Erythroblast (primary cell): ENCODE measurements at regions not wholly inside any gene's neighbourhood (a gene's known extent, or its start where the extent isn't known, plus 50 kb on each side); places are given as distances from the start of the nearest gene placed in this dataset.
"Not testable (repeated sequence)": the region's sequence is repeated elsewhere in the genome, so short reads cannot be mapped to it uniquely, and the experiment has no call there.

Experiments
- DNase-seq, 2 experiments: peaks; one replicate each; lab custom pipeline; 2025; lab: John Stamatoyannopoulos, UW
- GATA1 ChIP-seq: IDR thresholded peaks from 2 replicates; pipeline ENCODE4 v1.6.1; 2011; ENCODE audit warnings: low read depth, mild to moderate bottlenecking, control low read depth, low read length, moderate library complexity
- POLR2A ChIP-seq: IDR thresholded peaks from 2 replicates; pipeline ENCODE4 v1.6.1; 2011; ENCODE audit warnings: mild to moderate bottlenecking, low read length

DNA sequence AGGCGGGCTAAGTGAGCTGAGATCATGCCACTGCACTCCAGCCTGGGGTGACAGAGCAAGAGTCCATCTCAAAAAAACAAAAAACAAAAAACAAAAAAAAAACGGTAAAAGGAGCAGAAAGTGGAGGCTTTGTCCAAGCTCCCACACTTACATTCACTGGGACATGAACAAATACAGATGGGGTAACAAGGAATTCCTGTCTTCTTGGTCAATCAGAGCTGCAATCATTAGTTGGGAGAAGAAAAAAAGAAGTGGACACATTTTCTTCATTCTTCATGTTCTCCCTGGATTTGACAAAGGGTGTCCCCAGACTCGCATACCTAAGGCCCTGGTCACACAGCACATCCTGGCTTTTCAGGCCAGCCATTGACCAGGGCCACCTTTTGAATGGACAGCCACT is 124.6 kb downstream of the SOCS6 start:
- no peak for TF ChIP-seq POLR2A

DNA sequence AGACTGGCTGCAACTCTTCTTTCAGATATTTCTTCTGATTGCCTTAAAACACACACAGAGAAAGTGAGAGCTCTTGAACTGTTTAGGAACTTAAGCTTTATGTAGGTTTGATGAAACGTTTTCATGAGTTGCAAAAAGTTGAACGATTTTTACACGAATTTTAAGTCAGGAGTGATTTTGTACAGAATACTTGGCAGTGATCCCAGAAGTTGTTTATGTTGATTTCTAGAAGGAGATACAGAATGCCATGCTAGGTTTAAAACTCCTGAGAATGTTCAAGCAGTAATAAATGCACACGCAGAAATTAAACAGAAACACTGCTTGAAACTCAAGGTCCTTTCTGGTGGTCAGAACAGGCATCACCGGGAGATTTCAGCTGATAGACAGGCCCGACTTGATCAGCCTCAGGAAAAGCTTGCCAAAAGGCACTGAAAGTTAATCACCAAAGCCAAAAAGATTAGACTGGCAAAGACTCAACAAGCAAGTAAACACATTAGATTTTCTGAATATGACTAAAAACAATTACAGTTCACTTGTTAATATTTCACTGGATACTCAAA is 123.1 kb downstream of the SOCS6 start:
- DNase-seq: no peak
- TF ChIP-seq POLR2A (no peak), GATA1 (no peak)

More for the DNA sequence above, 124.6 kb downstream of the SOCS6 start:
- DNase-seq: no peak

DNA sequence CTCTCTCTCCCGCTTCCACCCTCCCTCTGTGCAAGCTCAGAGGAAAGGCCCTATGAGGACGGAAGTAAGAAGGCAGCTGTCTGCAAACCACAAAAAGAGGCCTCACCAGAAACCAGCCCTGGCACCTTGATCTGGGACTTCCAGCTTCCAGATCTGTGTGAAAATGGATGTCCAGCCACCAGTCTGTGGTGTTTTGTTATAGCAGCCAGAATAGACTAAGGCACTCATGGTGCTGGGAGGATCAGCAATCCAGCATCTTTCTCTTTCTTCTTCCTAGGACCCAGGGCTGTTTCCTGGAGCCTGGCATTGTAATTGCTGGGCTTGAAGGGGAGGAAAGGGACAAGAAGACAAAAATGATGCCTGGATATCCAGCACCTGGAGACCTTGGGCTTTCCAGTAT is 122.5 kb downstream of the SOCS6 start:
- no peak for DNase-seq
- TF ChIP-seq GATA1: no peak
- TF ChIP-seq POLR2A: no peak

DNA sequence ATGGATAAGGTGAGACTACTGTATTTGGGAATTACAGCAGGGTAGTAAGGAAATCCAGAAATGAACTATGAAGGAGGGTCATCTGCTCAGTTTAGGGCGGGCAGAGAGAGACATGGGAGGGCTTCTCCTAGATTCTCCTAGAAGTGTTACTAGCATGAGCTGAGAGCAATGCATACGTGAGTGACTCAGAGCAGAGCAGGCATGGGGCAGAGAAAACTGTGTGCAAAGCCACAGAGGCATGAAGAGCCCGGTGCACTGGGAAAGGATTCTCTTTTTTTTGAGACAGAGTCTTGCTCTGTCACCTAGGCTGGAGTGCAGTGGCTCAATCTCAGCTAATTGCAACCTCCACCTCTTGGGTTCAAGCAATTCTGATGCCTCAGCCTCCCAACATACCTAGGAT is 116.2 kb downstream of the SOCS6 start:
- no peak for DNase-seq
- no peak for TF ChIP-seq GATA1

DNA sequence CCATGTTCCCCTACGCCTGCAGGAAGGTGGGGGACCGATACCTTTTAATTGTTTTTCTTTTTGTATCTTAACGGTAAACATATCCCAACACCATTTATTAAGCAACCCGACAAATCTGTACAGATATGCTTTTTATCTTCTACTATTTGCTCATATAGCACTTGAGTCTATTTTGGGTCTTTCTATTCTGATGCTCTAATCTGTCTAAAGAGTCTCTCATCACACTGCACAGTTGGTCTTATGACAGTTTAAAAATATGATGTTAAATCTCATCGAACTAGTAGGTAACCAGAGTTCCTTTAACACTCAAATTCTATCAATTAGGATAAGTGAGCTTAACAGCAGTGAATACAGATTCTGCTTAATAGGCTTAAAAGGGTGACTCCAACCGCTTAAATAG is 111.6 kb downstream of the SOCS6 start:
- DNase-seq: no peak
- TF ChIP-seq GATA1 (no peak), POLR2A (no peak)

DNA sequence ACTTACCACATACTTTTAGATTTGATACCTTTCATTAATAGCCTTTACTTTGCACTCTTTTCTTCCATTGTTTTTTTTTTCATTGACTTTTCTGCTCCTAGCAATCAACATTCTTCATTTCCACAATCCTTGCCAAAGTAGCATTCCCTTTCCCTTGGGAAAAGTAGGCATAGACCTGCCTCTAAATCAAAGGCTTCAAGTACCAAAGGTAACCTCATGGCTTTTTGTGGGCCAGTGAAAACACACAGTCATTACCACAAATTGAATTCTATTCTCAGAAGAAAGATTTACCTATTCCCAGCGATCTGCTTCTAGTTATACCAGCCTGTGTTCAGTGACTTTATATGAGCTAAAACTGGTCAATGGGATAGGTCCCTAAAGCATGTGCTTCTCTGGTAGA is 109.2 kb downstream of the SOCS6 start:
- DNase-seq: no peak
- no peak for TF ChIP-seq GATA1
- no peak for TF ChIP-seq POLR2A

DNA sequence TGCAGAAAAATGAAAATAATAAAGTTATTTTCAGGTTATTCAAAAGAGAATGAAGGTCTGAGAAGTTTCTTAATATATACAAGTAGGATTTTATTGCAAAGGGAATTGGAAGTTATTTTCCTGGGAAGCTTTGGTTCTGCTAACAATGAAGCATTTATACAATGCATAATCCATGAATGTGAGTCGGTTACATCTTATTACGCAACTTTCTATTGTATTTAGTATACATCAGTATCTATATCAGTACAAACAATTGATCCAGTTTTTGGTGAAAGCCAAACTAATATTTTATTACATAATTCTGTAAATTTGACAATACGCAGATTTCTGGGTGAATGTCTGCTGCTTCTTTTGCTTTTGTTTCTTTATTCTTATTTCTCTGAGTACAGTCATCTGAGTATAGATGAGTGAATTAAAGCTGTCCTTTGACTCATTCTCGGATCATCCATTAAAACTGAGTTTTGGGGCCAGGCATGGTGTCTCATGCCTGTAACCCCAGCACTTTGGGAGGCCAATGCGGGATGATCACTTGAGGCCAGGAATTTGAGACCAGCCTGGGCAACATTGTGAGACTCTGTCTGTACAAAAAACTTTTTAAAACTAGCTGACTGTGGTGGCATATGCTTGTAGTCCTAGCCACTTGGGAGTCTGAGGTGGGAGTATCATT is 108.5 kb downstream of the SOCS6 start:
- TF ChIP-seq POLR2A: no peak
- TF ChIP-seq GATA1: no peak
- DNase-seq: no peak

DNA sequence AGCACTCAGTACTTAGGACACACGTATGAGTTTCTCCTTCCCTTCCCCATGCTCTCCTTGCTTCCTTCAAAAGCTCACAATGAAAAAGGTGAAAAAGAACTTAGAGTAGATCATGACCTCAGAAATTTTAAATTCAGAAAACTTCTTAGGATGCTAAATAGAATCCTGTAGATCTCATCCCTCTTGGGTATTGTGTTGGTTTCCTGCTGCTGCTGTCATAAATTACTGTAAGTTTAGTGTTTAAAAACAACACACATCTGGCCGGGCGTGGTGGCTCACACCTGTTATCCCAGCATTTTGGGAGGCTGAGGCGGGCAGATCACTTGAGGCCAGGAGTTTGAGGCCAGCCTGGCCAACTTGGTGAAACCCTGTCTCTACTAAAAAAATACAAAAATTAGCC is 106.9 kb downstream of the SOCS6 start:
- not testable (repeated sequence) for DNase-seq

DNA sequence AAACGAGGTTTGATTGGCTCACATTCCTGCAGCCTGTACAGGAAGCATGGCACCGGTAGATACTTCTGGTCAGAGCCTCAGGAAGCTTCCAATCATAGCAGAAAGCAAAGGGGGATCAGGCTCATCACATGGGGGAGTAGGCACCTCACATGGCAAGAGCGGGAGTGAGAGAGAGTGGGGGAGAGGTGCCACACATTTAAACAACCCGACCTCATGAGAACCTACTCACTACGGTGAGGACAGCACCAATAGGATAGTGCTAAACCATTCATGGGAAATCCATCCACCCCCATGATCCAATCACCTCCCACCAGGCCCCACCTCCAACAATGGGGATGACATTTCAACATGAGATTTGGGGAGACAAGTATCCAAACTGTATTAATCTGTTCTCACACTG is 105.8 kb downstream of the SOCS6 start:
- DNase-seq: no peak
- TF ChIP-seq POLR2A (no peak), GATA1 (no peak)

DNA sequence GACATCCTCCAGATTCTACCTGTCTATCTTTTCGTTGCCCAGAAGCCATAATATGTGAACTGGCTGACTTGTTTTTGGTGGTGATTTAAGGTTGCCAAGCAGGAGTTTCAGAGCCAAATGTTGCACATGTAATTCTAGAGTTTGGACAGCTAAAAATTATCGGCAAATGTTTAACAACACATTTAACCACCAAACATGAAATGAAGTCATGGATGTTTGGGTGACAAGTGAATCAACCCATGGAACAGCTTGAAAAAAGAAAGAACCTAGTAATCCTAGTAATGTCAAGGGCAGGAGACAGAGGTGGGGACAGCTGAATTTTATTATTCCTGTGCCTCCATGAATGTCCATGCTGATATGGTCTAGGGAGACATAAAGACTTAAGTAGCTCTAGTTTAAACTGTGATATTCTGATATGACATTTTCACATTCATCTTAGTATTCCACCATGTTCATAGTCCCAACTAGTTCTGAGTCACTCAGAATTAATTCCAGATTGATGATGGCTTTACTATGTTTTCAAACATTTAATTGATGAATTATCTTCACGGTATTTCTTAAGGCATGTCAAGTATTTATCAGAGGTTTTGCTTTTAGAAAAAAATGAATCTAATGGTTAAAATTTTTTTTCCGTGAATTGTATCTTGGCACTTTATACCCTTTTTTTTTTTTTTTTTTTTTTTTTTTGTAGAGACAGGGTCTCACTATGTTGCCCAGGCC is 101.7 kb downstream of the SOCS6 start:
- DNase-seq: no peak
- TF ChIP-seq POLR2A: no peak
- TF ChIP-seq GATA1: no peak

DNA sequence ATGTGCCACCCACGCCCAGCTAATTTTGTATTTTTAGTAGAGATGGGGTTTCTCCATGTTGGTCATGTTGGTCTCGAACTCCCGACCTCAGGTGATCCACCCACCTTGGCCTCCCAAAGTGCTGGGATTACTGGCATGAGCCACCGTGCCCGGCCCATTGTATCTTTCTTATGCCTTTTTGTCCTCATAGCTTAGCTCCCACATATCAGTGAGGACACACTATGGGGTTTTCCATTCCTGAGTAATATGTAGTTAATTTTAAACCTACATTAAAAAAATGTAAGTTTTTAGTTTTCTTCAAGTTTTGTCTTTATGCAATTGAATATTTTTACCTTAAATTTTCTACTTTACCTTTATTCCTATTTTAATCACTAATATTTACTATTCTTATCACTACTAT is 100.2 kb downstream of the SOCS6 start:
- DNase-seq: not testable (repeated sequence)

DNA sequence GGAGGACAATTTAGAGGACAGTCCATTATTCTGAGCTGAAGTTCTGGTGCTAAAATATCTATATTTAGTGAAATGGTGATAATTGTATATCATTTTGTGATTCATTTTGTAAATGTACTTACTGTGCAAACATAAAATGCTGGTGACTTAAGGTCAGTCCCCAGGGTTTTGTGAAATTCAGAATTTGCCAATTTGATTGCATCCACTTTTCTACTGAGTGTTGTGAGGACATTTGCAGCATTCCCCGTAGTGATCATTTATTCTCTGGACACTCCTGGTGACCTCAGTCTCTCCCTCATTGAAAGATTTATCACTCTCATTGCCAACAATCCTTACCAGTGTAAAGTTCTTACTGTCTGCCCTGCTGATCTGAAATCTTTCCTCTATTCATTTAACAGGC is 98.2 kb downstream of the SOCS6 start:
- TF ChIP-seq POLR2A (no peak), GATA1 (no peak)
- no peak for DNase-seq

DNA sequence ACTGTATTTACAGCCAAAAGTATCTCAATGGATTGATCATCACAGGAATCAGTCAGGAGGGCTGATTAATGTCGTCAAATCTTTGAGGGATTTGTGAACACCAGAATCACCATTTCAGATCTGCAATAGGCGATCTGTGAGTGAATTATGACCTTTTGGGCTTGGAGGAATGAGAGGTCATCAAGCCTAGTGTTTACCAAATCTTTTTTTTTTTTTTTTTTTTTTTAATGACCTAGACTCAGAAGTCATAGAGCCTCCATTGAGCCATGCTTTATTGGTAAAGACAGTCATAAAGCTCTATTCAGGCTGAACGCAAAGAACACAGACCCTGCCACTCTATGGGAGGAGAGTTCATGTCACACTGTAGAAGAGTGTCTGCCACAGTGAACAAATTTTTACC is 97.7 kb downstream of the SOCS6 start:
- DNase-seq: no peak
- no peak for TF ChIP-seq GATA1
- TF ChIP-seq POLR2A: no peak

DNA sequence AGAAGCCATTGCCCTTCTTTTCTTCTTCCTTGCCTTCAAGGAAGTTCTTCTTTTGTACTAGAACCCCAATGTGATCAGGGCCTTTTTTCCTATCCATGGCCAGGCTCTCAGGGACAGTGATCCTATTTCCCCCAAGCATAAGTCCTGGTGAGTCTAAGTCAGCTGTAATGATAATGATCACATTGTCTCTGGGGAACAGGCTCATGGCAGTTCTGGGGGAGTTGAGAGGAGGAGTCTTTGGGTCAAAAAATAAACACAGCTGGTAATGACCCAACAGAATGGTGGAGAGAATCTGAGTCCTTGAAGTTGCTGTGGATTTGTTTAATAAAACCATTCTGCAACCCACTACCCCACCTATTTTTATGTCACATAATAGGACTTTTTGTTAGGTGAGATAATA is 96.6 kb downstream of the SOCS6 start:
- TF ChIP-seq GATA1: no peak
- TF ChIP-seq POLR2A: no peak
- no peak for DNase-seq
